ENCODE measurements at regions not wholly inside any gene's neighbourhood (a gene's known extent, or its start where the extent isn't known, plus 50 kb on each side); places are given as distances from the start of the nearest gene placed in this dataset.

- TF ChIP-seq ETS1 (IDR thresholded peaks at IDR 0.05) (no peak), ZNF114 (CRISPR knock-in tag; IDR thresholded peaks at IDR 0.05) (no peak)
Observed at GRCh38 chr3:31227131-31227562, 305.6 kb upstream of the STT3B start (continued).

- Mint-ChIP-seq H3K4me1 (peaks cover 4% of the 10 kb centered on the region; the same call in 2 of the 3 replicates), H3K36me3 (ENCODE audit: low read depth) (no peaks in the 10 kb centered on the region), H3K27me3 (ENCODE audit: insufficient read depth, low read depth, poor library complexity) (peaks cover 2% of the 10 kb centered on the region), H3K27ac (no peak overlapping the region), H3K9me3 (no peaks in the 10 kb centered on the region), H3K4me3 (no peak overlapping the region)
- Histone ChIP-seq H3K4me2 (no peak overlapping the region), H3K27me3 (ENCODE audit: insufficient read depth) (no peaks in the 10 kb centered on the region), H2AFZ (no peak overlapping the region), H3K4me3 (no peak overlapping the region), H4K20me1 (replicated peaks; ENCODE audit: insufficient read depth) (no peaks in the 10 kb centered on the region), H3K9me2 (ENCODE audit: insufficient read depth) (peaks cover 7% of the 10 kb centered on the region), H3K4me1 (ENCODE audit: insufficient read depth) (peaks cover under 1% of the 10 kb centered on the region; the same call in 1 of the 2 replicates), H3K79me2 (replicated peaks; ENCODE audit: insufficient read depth) (no peaks in the 10 kb centered on the region), H3F3A (replicated peaks; ENCODE audit: low read depth) (no peaks in the 10 kb centered on the region), H3K36me3 (ENCODE audit: insufficient read depth) (no peaks in the 10 kb centered on the region), H3K27ac (ENCODE audit: low read depth) (no peak overlapping the region)
- no peak for DNase-seq (ENCODE audit: low spot score)
- no peak for ATAC-seq
- TF ChIP-seq EZH2 (IDR thresholded peaks at IDR 0.05; ENCODE audit: low read depth, unreplicated experiment): no peak
- TF ChIP-seq NANOG (IDR thresholded peaks at IDR 0.05; ENCODE audit: borderline replicate concordance): no peak
- no peak for TF ChIP-seq ETS1 (IDR thresholded peaks at IDR 0.05)
- no peak for TF ChIP-seq EZH2phosphoT487 (IDR thresholded peaks at IDR 0.05; ENCODE audit: unreplicated experiment)
- no peak for TF ChIP-seq REST (IDR thresholded peaks at IDR 0.05; ENCODE audit: unreplicated experiment)
- TF ChIP-seq JUNB (IDR thresholded peaks at IDR 0.05; ENCODE audit: unreplicated experiment): no peak
- TF ChIP-seq STAT1 (IDR thresholded peaks at IDR 0.05; ENCODE audit: unreplicated experiment): no peak
- TF ChIP-seq CREB1 (CRISPR knock-in tag; IDR thresholded peaks at IDR 0.05; ENCODE audit: low read depth): no peak
- TF ChIP-seq ZNF331 (CRISPR knock-in tag; IDR thresholded peaks at IDR 0.05; ENCODE audit: low read depth): no peak
- no peak for TF ChIP-seq ZNF114 (CRISPR knock-in tag; IDR thresholded peaks at IDR 0.05)
- no peak for TF ChIP-seq ZNF462 (CRISPR knock-in tag; IDR thresholded peaks at IDR 0.05)
- TF ChIP-seq POLR2AphosphoS5 (IDR thresholded peaks at IDR 0.05; ENCODE audit: low read depth): no peak
Observed at GRCh38 chr3:31230425-31231223, 302.1 kb upstream of the STT3B start.
